NT2/D1 (cell line): ENCODE measurements at regions not wholly inside any gene's neighbourhood (a gene's known extent, or its start where the extent isn't known, plus 50 kb on each side); places are given as distances from the start of the nearest gene placed in this dataset.

Source experiments
- DNase-seq: peaks from one replicate; pipeline ENCODE4 v3.0.0-alpha.2; 2011; ENCODE audit warnings: low read depth, low spot score
- H3K27me3 ChIP-seq: 2 replicates; pipeline ENCODE4 v1.6.0; 2011; ENCODE audit warnings: mild to moderate bottlenecking; ENCODE audit not compliant: insufficient read length, insufficient read depth
- H3K36me3 ChIP-seq: 2 replicates; pipeline ENCODE4 v1.6.1; 2011; ENCODE audit warnings: mild to moderate bottlenecking, low read length, mixed read lengths; ENCODE audit not compliant: insufficient read depth, insufficient read length
- H3K4me1 ChIP-seq: 2 replicates; pipeline ENCODE4 v1.5.1; 2011; ENCODE audit not compliant: insufficient read depth, insufficient read length
- H3K4me3 ChIP-seq: 2 replicates; pipeline ENCODE4 v1.5.1; 2011; ENCODE audit warnings: low read depth; ENCODE audit not compliant: insufficient read length
- H3K9ac ChIP-seq: 2 replicates; pipeline ENCODE4 v1.6.0; 2011; ENCODE audit warnings: low read depth; ENCODE audit not compliant: insufficient read length
- H3K9me3 ChIP-seq: 2 replicates; pipeline ENCODE4 v1.5.1; 2011; ENCODE audit warnings: mild to moderate bottlenecking, low read length; ENCODE audit not compliant: insufficient read depth
- SUZ12 ChIP-seq: IDR thresholded peaks from 2 replicates; pipeline ENCODE4 v1.6.1; 2011; ENCODE audit not compliant: insufficient read length, insufficient read depth; ENCODE audit errors: extremely low read depth
- YY1 ChIP-seq: IDR thresholded peaks from 2 replicates; pipeline ENCODE4 v1.6.1; 2011; ENCODE audit not compliant: insufficient read length, insufficient read depth
- ZNF274 ChIP-seq: IDR thresholded peaks from 2 replicates; pipeline ENCODE4 v1.6.1; 2011; ENCODE audit warnings: mild to moderate bottlenecking, low read depth, low read length

DNA sequence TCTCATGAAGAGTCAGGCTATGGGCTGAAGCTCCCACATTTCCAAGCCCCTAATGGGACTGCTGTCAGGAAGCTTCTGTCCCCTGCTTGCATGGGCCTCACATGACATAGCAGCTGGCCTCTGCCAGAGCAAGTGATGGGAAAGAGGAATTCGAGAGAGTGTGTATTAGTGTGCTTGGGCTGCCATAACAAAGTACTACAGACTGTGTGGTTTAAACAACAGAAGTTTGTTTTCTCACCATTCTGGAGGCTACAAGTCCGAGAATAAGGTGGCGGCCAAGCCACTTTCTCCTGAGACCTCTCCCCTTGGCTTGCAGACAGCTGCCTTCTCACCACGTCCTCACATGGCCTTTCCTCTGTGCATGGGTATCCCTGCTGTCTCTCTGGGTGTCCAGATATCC is 274.4 kb downstream of the NUAK1 start:
- Histone ChIP-seq H3K4me3 (no peak overlapping the region), H3K9me3 (no peaks in the 10 kb centered on the region), H3K9ac (no peak overlapping the region), H3K4me1 (no peaks in the 10 kb centered on the region), H3K36me3 (no peaks in the 10 kb centered on the region), H3K27me3 (no peaks in the 10 kb centered on the region)
- TF ChIP-seq SUZ12 (no peak), ZNF274 (no peak), YY1 (no peak)
- DNase-seq = no peak

DNA sequence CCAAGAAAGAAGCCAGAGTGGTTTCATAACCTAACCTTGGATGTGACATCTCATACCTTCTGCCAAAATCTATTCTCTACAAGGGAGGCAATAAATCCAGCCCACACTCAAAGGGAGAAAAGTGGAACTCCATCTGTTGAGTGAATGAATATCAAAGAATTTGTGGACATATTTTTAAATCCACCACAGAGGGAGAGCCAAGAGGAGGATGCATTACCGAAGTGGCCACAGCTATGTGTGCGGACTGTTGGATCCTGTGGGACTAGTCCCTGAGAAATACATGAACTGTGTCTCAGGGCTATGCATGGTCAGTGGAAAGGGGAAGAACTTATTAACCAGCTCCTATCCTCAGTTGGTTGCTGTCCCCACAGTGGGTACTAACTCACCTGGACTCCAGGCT is 273.9 kb downstream of the NUAK1 start:
- Histone ChIP-seq H3K4me1 (no peaks in the 10 kb centered on the region), H3K27me3 (no peaks in the 10 kb centered on the region), H3K9ac (no peak overlapping the region), H3K36me3 (no peaks in the 10 kb centered on the region), H3K4me3 (no peak overlapping the region), H3K9me3 (no peaks in the 10 kb centered on the region)
- no peak for DNase-seq
- TF ChIP-seq ZNF274 (no peak), YY1 (no peak), SUZ12 (no peak)

DNA sequence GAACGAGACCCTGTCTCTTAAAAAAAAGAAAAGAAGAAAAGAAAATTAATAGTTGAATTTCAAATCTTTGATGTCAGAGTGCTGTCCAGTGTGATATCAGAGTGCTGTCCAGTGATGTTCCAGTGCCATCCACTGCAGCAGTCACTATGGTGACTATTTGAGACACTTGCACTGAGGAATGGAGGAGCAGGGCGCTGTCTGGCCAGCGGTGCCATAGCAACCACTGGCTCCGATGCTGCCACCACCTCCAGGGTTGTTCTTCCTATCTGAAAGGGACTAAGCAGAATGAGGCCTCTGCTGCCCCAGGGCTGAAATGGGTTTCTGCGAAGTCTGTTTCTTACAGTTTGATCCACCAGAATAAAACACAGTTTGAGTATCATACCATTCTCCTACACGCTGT is 272.9 kb downstream of the NUAK1 start:
- TF ChIP-seq ZNF274 (no peak), SUZ12 (no peak), YY1 (no peak)
- no peak for DNase-seq

DNA sequence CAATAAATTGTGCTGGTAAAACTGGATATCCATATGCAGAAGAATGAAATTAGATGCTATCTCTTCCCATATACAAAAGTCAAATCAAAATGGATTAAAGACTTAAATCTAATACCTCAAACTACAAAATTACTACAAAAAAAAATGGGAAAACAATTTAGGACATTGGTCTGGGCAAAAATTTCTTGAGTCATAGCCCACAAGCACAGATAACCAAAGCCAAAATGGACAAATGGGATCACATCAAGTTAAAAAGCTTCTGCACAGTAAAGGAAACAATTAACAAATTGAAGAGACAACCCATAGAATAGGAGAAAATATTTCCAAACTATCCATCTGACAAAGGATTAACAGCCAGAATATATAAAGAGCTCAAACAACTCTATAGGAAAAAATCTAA is 264.6 kb downstream of the NUAK1 start:
- Histone ChIP-seq H3K9me3 (no peaks in the 10 kb centered on the region), H3K4me3 (no peak overlapping the region), H3K4me1 (no peaks in the 10 kb centered on the region), H3K27me3 (no peaks in the 10 kb centered on the region), H3K36me3 (no peaks in the 10 kb centered on the region), H3K9ac (no peak overlapping the region)
- TF ChIP-seq ZNF274 = no peak
- no peak for TF ChIP-seq YY1
- no peak for TF ChIP-seq SUZ12
- no peak for DNase-seq

More for the DNA sequence above, 272.9 kb downstream of the NUAK1 start:
- Histone ChIP-seq H3K9me3 (no peaks in the 10 kb centered on the region), H3K4me1 (no peaks in the 10 kb centered on the region), H3K4me3 (no peak overlapping the region), H3K9ac (no peak overlapping the region), H3K27me3 (no peaks in the 10 kb centered on the region), H3K36me3 (no peaks in the 10 kb centered on the region)

DNA sequence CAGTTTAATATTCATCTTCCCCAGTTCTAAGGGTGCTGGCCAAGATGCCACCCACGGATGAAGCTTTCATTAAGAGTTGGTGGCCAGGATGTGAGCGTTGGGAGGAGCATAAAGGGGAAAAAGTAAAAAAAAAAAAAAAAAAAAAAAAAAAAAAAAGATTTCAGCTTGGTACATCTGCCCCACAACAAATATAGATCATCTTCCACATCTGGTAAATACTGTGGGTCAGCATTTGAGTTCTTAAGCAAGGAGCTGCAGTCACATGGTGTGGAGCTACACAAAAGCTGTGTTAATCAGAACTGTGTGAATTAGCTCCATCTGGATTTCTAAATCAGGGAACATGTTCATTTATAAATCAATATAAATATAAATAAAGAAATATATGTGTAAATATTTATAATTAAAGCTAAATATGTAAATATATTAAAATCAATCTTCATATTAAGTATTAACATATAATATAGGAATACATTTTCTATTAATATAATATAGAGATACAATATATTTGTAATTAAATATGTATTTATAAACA is 262.3 kb downstream of the NUAK1 start:
- no peaks in the 10 kb centered on the region for H3K9me3 ChIP-seq
- no peak for DNase-seq
- H3K9ac ChIP-seq = no peak overlapping the region
- no peaks in the 10 kb centered on the region for H3K4me1 ChIP-seq
- H3K27me3 ChIP-seq = no peaks in the 10 kb centered on the region
- H3K4me3 ChIP-seq = no peak overlapping the region
- no peaks in the 10 kb centered on the region for H3K36me3 ChIP-seq
- TF ChIP-seq YY1 (no peak), SUZ12 (no peak), ZNF274 (no peak)

DNA sequence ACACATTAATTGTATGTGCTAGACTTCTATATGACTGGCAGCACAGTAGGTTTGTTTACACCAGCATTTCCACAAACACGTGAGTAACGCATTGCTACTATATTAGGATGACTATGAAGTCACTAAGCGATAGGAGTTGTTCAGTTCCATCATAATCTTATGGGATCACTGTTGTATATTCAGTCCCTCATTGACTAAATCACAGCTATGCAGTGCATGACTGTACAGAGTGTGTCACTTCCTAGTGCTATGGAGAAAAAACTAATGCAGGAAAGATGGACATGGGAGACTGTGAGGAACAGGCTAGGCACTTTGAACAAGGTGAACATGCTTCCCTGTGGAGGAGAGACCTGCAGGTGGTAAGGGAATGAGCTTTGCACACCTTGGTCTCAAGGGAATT is 259.8 kb downstream of the NUAK1 start:
- no peaks in the 10 kb centered on the region for H3K27me3 ChIP-seq
- no peaks in the 10 kb centered on the region for H3K36me3 ChIP-seq
- H3K9ac ChIP-seq = no peak overlapping the region
- H3K9me3 ChIP-seq = no peaks in the 10 kb centered on the region
- H3K4me1 ChIP-seq = no peaks in the 10 kb centered on the region
- DNase-seq = no peak
- TF ChIP-seq SUZ12 = no peak
- TF ChIP-seq ZNF274 = no peak
- no peak for TF ChIP-seq YY1
- H3K4me3 ChIP-seq = no peak overlapping the region

DNA sequence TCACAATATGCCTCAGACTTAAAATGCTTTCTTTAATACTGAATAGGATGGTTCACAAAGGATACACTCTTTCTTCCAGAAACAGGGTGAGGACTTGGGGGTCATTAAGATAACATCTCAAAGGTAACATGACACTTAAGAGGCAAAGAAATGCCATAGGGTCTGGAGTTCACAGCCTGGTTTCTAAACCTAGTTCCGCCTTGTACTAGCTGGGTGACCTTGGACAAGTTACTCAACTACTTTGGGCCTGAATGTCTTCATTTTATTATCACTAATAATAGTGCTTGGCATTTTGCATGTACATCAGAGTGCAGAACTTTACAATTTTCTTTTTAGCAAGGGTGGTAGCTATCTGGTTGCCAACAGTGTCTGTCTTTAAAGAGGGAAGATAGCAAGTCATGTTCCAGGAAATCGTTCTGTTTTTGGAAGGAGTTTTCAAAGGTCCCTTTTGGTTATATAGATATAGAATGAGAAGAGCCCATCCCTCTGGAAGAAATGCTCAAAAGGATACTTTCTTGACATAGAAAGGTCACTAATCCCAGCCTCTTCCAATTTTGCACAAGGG is 257.8 kb downstream of the NUAK1 start:
- Histone ChIP-seq H3K4me1 (no peaks in the 10 kb centered on the region), H3K9me3 (0 out of 2 replicates have a peak, but pooled peaks cover 8% of the 10 kb centered on the region), H3K4me3 (no peak overlapping the region), H3K9ac (no peak overlapping the region), H3K27me3 (no peaks in the 10 kb centered on the region), H3K36me3 (no peaks in the 10 kb centered on the region)
- TF ChIP-seq SUZ12 (no peak), ZNF274 (no peak), YY1 (no peak)
- DNase-seq = no peak

DNA sequence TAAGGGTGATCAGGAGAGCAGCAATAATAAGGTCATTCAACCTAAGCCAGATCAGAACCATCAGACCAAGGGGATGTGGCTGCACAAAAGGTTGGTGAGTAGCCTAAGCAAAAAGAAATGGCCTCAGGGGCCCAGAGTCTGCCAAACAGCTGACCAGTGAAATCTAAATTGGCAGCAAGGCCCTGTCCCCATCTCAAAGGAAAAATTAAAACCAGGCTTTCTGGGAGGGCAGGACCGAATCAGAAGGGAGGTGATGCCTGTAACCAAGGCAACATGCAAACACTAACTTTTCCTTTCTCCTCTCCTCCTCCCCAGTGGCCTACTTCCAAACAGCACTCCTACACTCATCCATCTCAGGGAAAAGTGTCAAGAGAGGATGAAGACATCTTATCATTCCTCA is 256.4 kb downstream of the NUAK1 start:
- H3K9ac ChIP-seq = no peak overlapping the region
- H3K4me1 ChIP-seq = no peaks in the 10 kb centered on the region
- no peaks in the 10 kb centered on the region for H3K36me3 ChIP-seq
- no peak overlapping the region for H3K4me3 ChIP-seq
- no peak for TF ChIP-seq ZNF274
- no peak for DNase-seq
- no peaks in the 10 kb centered on the region for H3K27me3 ChIP-seq
- 0 out of 2 replicates have a peak, but pooled peaks cover 8% of the 10 kb centered on the region for H3K9me3 ChIP-seq
